Gastrocnemius medialis (tissue), 4 donors: ENCODE measurements at regions not wholly inside any gene's neighbourhood (a gene's known extent, or its start where the extent isn't known, plus 50 kb on each side); places are given as distances from the start of the nearest gene placed in this dataset.

ENCODE experiments used
- ATAC-seq, 2 donors: fragments of 150-250 bp; one replicate each; pipeline ENCODE4 v1.9.1; 2016
- DNase-seq, 2 donors: peaks; one replicate each; pipeline ENCODE4 v3.0.0-alpha.2; 2019
- H3K27ac ChIP-seq, 4 donors: fragments of 200-600 bp; sonication (generic); 1 replicate in 1 of 4; 2 replicates in 3 of 4; pipeline ENCODE4 v1.5.1; 2016 to 2018; ENCODE audit warnings: mild to moderate bottlenecking in 2 of 4, moderate library complexity in 1 of 4
- H3K27me3 ChIP-seq, 3 donors: fragments of 200-600 bp; sonication (generic) in 2 of 3; 1 replicate in 1 of 3; 2 replicates in 2 of 3; pipeline versions ENCODE4 v1.5.1 to v1.6.0; 2016 to 2019; ENCODE audit warnings: mild to moderate bottlenecking in 1 of 3, moderate library complexity in 1 of 3
- H3K36me3 ChIP-seq, 2 donors: fragments of 200-600 bp; sonication (generic) in 1 of 2; one replicate each; pipeline ENCODE4 v1.5.1; 2017 to 2018
- H3K4me1 ChIP-seq, 2 donors: fragments of 200-600 bp; sonication (generic) in 1 of 2; one replicate each; pipeline ENCODE4 v1.5.1; 2016 to 2017; ENCODE audit warnings: mild to moderate bottlenecking in 2 of 2
- H3K4me3 ChIP-seq, 4 donors: fragments of 200-600 bp; sonication (generic) in 3 of 4; 1 replicate in 1 of 4; 2 replicates in 3 of 4; pipeline ENCODE4 v1.5.1; 2016 to 2019; ENCODE audit warnings: mild to moderate bottlenecking in 2 of 4
- H3K9me3 ChIP-seq, 3 donors: fragments of 200-600 bp; sonication (generic) in 2 of 3; 1 replicate in 1 of 3; 2 replicates in 2 of 3; pipeline ENCODE4 v1.5.1; 2016 to 2019
- CTCF ChIP-seq, 5 experiments: fragments of 450-650 bp in 3 of 5; fragments of 200-600 bp in 2 of 5; sonication (generic) in 2 of 5; IDR thresholded peaks in 4 of 5; conservative IDR thresholded peaks in 1 of 5; 1 replicate in 4 of 5; 2 replicates in 1 of 5; pipeline ENCODE4 v1.5.1; 2016 to 2019; ENCODE audit warnings: antibody characterized with exemption in 5 of 5, mild to moderate bottlenecking in 3 of 5, moderate library complexity in 3 of 5
- POLR2A ChIP-seq, 2 donors: fragments of 450-650 bp; IDR thresholded peaks; one replicate each; pipeline ENCODE4 v1.6.1; 2017; ENCODE audit warnings: antibody characterized with exemption in 2 of 2, mild to moderate bottlenecking in 2 of 2, moderate library complexity in 2 of 2
- in situ Hi-C, 4 donors: fragments of 200-750 bp; cut with MboI; loops; one replicate each; pipeline versions ENCODE4 v1.15.0 to v1.8.0; 2017; ENCODE audit warnings: low sequenced_read_pairs in 4 of 4
- intact Hi-C: fragments of 100-400 bp; cut with DNase I; formaldehyde crosslinking; loops from one replicate; pipeline ENCODE4 v1.15.1; 2023; ENCODE audit warnings: low total_unique reads

GRCh38 chr20:22490287-22491193 lies 93.8 kb downstream of the FOXA2 start:
- Histone ChIP-seq H3K4me1 (no peaks in the 10 kb centered on the region), H3K27ac (no peak overlapping the region), H3K27me3 (peaks cover 0 to 8% (median 0%) of the 10 kb centered on the region in 3 donors), H3K4me3 (no peak overlapping the region), H3K9me3 (no peaks in the 10 kb centered on the region), H3K36me3 (no peaks in the 10 kb centered on the region)
- TF ChIP-seq POLR2A (IDR thresholded peaks at IDR 0.05) (no peak), CTCF (IDR thresholded peaks at IDR 0.05 in 4 of 5, conservative IDR thresholded peaks at IDR 0.05 in 1 of 5) (no peak)
- no peak for DNase-seq
- in situ Hi-C loops (no loop called here), intact Hi-C loops (no loop called here)
- ATAC-seq: no peak

- in situ Hi-C loops: no loop called here
- intact Hi-C loops: no loop called here
- Histone ChIP-seq H3K9me3 (no peaks in the 10 kb centered on the region), H3K36me3 (no peaks in the 10 kb centered on the region), H3K4me1 (no peaks in the 10 kb centered on the region), H3K27me3 (peaks cover 0 to 8% (median 0%) of the 10 kb centered on the region in 3 donors), H3K27ac (no peak overlapping the region), H3K4me3 (no peak overlapping the region)
- TF ChIP-seq CTCF (IDR thresholded peaks at IDR 0.05 in 4 of 5, conservative IDR thresholded peaks at IDR 0.05 in 1 of 5) (no peak), POLR2A (IDR thresholded peaks at IDR 0.05) (no peak)
- no peak for DNase-seq
- ATAC-seq: no peak
Observed at GRCh38 chr20:22489626-22490286, 94.6 kb downstream of the FOXA2 start.

- TF ChIP-seq POLR2A (IDR thresholded peaks at IDR 0.05): no peak
- no peak for TF ChIP-seq CTCF (IDR thresholded peaks at IDR 0.05 in 4 of 5, conservative IDR thresholded peaks at IDR 0.05 in 1 of 5)
- ATAC-seq: no peak
- Histone ChIP-seq H3K36me3 (no peaks in the 10 kb centered on the region), H3K27me3 (no peaks in the 10 kb centered on the region), H3K27ac (no peak overlapping the region), H3K4me1 (no peaks in the 10 kb centered on the region), H3K9me3 (no peaks in the 10 kb centered on the region), H3K4me3 (no peak overlapping the region)
- DNase-seq: no peak
- intact Hi-C loops: no loop called here
- in situ Hi-C loops: no loop called here
Observed at GRCh38 chr20:22480336-22480735, 104.0 kb downstream of the FOXA2 start.

- Histone ChIP-seq H3K36me3 (no peaks in the 10 kb centered on the region), H3K4me3 (no peak overlapping the region), H3K27ac (no peak overlapping the region), H3K9me3 (no peaks in the 10 kb centered on the region), H3K27me3 (no peaks in the 10 kb centered on the region), H3K4me1 (no peaks in the 10 kb centered on the region)
- DNase-seq (no peak), ATAC-seq (no peak)
- intact Hi-C loops (no loop called here), in situ Hi-C loops (no loop called here)
- no peak for TF ChIP-seq CTCF (IDR thresholded peaks at IDR 0.05 in 4 of 5, conservative IDR thresholded peaks at IDR 0.05 in 1 of 5)
- no peak for TF ChIP-seq POLR2A (IDR thresholded peaks at IDR 0.05)
Observed at GRCh38 chr20:22475662-22476061, 108.7 kb downstream of the FOXA2 start.
